WTC11 (cell line): ENCODE measurements at regions not wholly inside any gene's neighbourhood (a gene's known extent, or its start where the extent isn't known, plus 50 kb on each side); places are given as distances from the start of the nearest gene placed in this dataset.

Source experiments
- ATAC-seq: fragments of 200-7000 bp; cut with Tn5 transposase; 2 replicates; pipeline ENCODE4 v1.10.0; 2021; ENCODE audit warnings: mild to moderate bottlenecking, moderate library complexity
- CTCF ChIA-PET: fragments of 300-600 bp; sonication (Branson Sonifier 250); formaldehyde crosslinking; loops from one replicate; lab custom pipeline; 2021; ENCODE audit warnings: antibody characterized with exemption; lab: Charles Lee
- POLR2A ChIA-PET: fragments of 350-600 bp; sonication (Branson Sonifier 250); formaldehyde crosslinking; loops from one replicate; lab custom pipeline; 2021; ENCODE audit warnings: antibody characterized with exemption; lab: Charles Lee
- DNase-seq: peaks from one replicate; pipeline ENCODE4 v3.0.0; 2021; ENCODE audit warnings: low spot score
- H3K27ac Mint-ChIP-seq: 2 replicates; pipeline ENCODE4 v1.8.0; 2021; ENCODE audit warnings: mixed read lengths
- H3K27me3 Mint-ChIP-seq: 2 replicates; pipeline ENCODE4 v1.8.0; 2021; ENCODE audit warnings: low read depth, mild to moderate bottlenecking, moderate library complexity, mixed read lengths
- H3K36me3 Mint-ChIP-seq: 2 replicates; pipeline ENCODE4 v1.8.0; 2021; ENCODE audit warnings: mixed read lengths
- H3K4me1 Mint-ChIP-seq: 2 replicates; pipeline ENCODE4 v1.8.0; 2022; ENCODE audit warnings: mixed read lengths
- H3K4me3 Mint-ChIP-seq: 2 replicates; pipeline ENCODE4 v1.8.0; 2021; ENCODE audit warnings: mild to moderate bottlenecking, moderate library complexity, mixed read lengths
- H3K9me3 Mint-ChIP-seq: 2 replicates; pipeline ENCODE4 v1.8.0; 2021; ENCODE audit warnings: mixed read lengths
- ATF3 ChIP-seq: sonication (generic); formaldehyde crosslinking; conservative IDR thresholded peaks from 2 replicates; pipeline ENCODE4 v1.8.1; 2022; ENCODE audit warnings: mild to moderate bottlenecking, missing genetic modification reagents
- CREB1 ChIP-seq: sonication (generic); formaldehyde crosslinking; IDR thresholded peaks from 2 replicates; pipeline ENCODE4 v1.8.0; 2023; ENCODE audit warnings: mild to moderate bottlenecking, missing genetic modification reagents
- E2F1 ChIP-seq: sonication (generic); formaldehyde crosslinking; IDR thresholded peaks from 2 replicates; pipeline ENCODE4 v1.8.0; 2022; ENCODE audit warnings: mild to moderate bottlenecking, missing genetic modification reagents
- FOXP1 ChIP-seq: sonication (generic); formaldehyde crosslinking; IDR thresholded peaks from 2 replicates; pipeline ENCODE4 v1.8.0; 2022; ENCODE audit warnings: missing genetic modification reagents, mild to moderate bottlenecking, moderate library complexity, borderline replicate concordance
- FOXP4 ChIP-seq: sonication (generic); formaldehyde crosslinking; IDR thresholded peaks from 2 replicates; pipeline ENCODE4 v1.8.0; 2022; ENCODE audit warnings: mild to moderate bottlenecking, missing genetic modification reagents
- GABPB1 ChIP-seq: sonication (generic); formaldehyde crosslinking; IDR thresholded peaks from 2 replicates; pipeline ENCODE4 v1.8.1; 2023; ENCODE audit warnings: mild to moderate bottlenecking, missing genetic modification reagents
- HMGXB4 ChIP-seq: sonication (generic); formaldehyde crosslinking; IDR thresholded peaks from 2 replicates; pipeline ENCODE4 v1.8.1; 2023; ENCODE audit warnings: mild to moderate bottlenecking, moderate library complexity, missing genetic modification reagents
- IRF1 ChIP-seq: sonication (generic); formaldehyde crosslinking; IDR thresholded peaks from 2 replicates; pipeline ENCODE4 v1.8.0; 2023; ENCODE audit warnings: missing genetic modification reagents
- MXD4 ChIP-seq: fragments of 250-450 bp; sonication (Bioruptor Pico); IDR thresholded peaks from 2 replicates; pipeline ENCODE4 v1.8.0; 2021; ENCODE audit warnings: mild to moderate bottlenecking, moderate library complexity, borderline replicate concordance
- NR2C2 ChIP-seq: sonication (generic); formaldehyde crosslinking; IDR thresholded peaks from 2 replicates; pipeline ENCODE4 v1.8.0; 2022; ENCODE audit warnings: mild to moderate bottlenecking, missing genetic modification reagents
- PREB ChIP-seq: sonication (generic); formaldehyde crosslinking; IDR thresholded peaks from 2 replicates; pipeline ENCODE4 v1.8.1; 2022; ENCODE audit warnings: mild to moderate bottlenecking, missing genetic modification reagents, moderate library complexity, borderline replicate concordance
- TEAD1 ChIP-seq: sonication (generic); formaldehyde crosslinking; IDR thresholded peaks from 2 replicates; pipeline ENCODE4 v1.8.0; 2022; ENCODE audit warnings: mild to moderate bottlenecking, missing genetic modification reagents
- TP53 ChIP-seq: sonication (generic); formaldehyde crosslinking; IDR thresholded peaks from 2 replicates; pipeline ENCODE4 v1.8.1; 2023; ENCODE audit warnings: mild to moderate bottlenecking, missing genetic modification reagents
- USF2 ChIP-seq: sonication (generic); formaldehyde crosslinking; IDR thresholded peaks from 2 replicates; pipeline ENCODE4 v1.8.1; 2023; ENCODE audit warnings: mild to moderate bottlenecking, missing genetic modification reagents, moderate library complexity
- ZMAT4 ChIP-seq: fragments of 250-450 bp; sonication (Bioruptor Pico); IDR thresholded peaks from 2 replicates; pipeline ENCODE4 v1.9.0; 2021; ENCODE audit warnings: mild to moderate bottlenecking
- ZNF138 ChIP-seq: sonication (generic); formaldehyde crosslinking; conservative IDR thresholded peaks from 2 replicates; pipeline ENCODE4 v1.8.1; 2022; ENCODE audit warnings: mild to moderate bottlenecking, moderate library complexity, missing genetic modification reagents
- ZNF317 ChIP-seq: sonication (generic); formaldehyde crosslinking; IDR thresholded peaks from 2 replicates; pipeline ENCODE4 v1.8.1; 2023; ENCODE audit warnings: low read depth, mild to moderate bottlenecking, moderate library complexity, missing genetic modification reagents, borderline replicate concordance
- ZNF423 ChIP-seq: fragments of 250-450 bp; sonication (Bioruptor Pico); IDR thresholded peaks from 2 replicates; pipeline ENCODE4 v2.1.2; 2022; ENCODE audit warnings: mild to moderate bottlenecking, moderate library complexity
- ZNF425 ChIP-seq: fragments of 250-450 bp; sonication (Bioruptor Pico); conservative IDR thresholded peaks from 2 replicates; pipeline ENCODE4 v1.9.0; 2021; ENCODE audit warnings: mild to moderate bottlenecking
- ZNF671 ChIP-seq: fragments of 250-450 bp; sonication (Bioruptor Pico); IDR thresholded peaks from 2 replicates; pipeline ENCODE4 v1.8.0; 2021; ENCODE audit warnings: mild to moderate bottlenecking

GRCh38 chr11:129614256-129614944 lies 201.2 kb upstream of the TMEM45B start:
- Mint-ChIP-seq H3K27ac (no peak overlapping the region), H3K9me3 (no peaks in the 10 kb centered on the region), H3K4me1 (no peaks in the 10 kb centered on the region), H3K27me3 (no peaks in the 10 kb centered on the region), H3K36me3 (no peaks in the 10 kb centered on the region), H3K4me3 (no peak overlapping the region)
- TF ChIP-seq FOXP1 (CRISPR knock-in tag) (no peak), MXD4 (no peak), FOXP4 (CRISPR knock-in tag) (no peak), ZNF425 (CRISPR knock-in tag) (no peak), ZNF671 (no peak), ZMAT4 (CRISPR knock-in tag) (no peak), ZNF138 (CRISPR knock-in tag) (no peak), PREB (no peak), HMGXB4 (CRISPR knock-in tag) (no peak), E2F1 (CRISPR knock-in tag) (no peak), ZNF423 (CRISPR knock-in tag) (no peak)
- DNase-seq (no peak), ATAC-seq (no peak)
- ChIA-PET POLR2A (no interaction called here), CTCF (no interaction called here)

- H3K27me3 Mint-ChIP-seq, result no peaks in the 10 kb centered on the region
- no peaks in the 10 kb centered on the region for H3K36me3 Mint-ChIP-seq
- no peak overlapping the region for H3K4me3 Mint-ChIP-seq
- H3K27ac Mint-ChIP-seq, result no peak overlapping the region
- POLR2A ChIA-PET, result no interaction called here
- CTCF ChIA-PET, result no interaction called here
- ATAC-seq (no peak; the same call in 1 of the 2 replicates), DNase-seq (no peak)
- no peaks in the 10 kb centered on the region for H3K4me1 Mint-ChIP-seq
- H3K9me3 Mint-ChIP-seq, result no peaks in the 10 kb centered on the region
- TF ChIP-seq CREB1 (CRISPR knock-in tag) (no peak), TP53 (CRISPR knock-in tag) (no peak), TEAD1 (CRISPR knock-in tag) (no peak), USF2 (CRISPR knock-in tag) (no peak), NR2C2 (CRISPR knock-in tag) (no peak), ZNF317 (no peak), GABPB1 (CRISPR knock-in tag) (no peak), ATF3 (no peak), ZNF425 (CRISPR knock-in tag) (no peak), IRF1 (CRISPR knock-in tag) (no peak)
Measured at GRCh38 chr11:129618046-129618569, 197.5 kb upstream of the TMEM45B start.
